Adrenal gland (tissue), 9 donors: ENCODE measurements at regions not wholly inside any gene's neighbourhood (a gene's known extent, or its start where the extent isn't known, plus 50 kb on each side); places are given as distances from the start of the nearest gene placed in this dataset.

Source experiments
- DNase-seq, 7 donors: peaks; one replicate each; pipeline ENCODE4 v3.0.0-alpha.2; 2019 to 2020
- H3K27ac ChIP-seq, 5 donors: fragments of 200-600 bp; sonication (generic) in 4 of 5; 1 replicate in 3 of 5; 2 replicates in 2 of 5; pipeline versions ENCODE4 v1.5.1 to v1.8.0; 2016 to 2020; ENCODE audit warnings: mild to moderate bottlenecking in 1 of 5
- H3K27me3 ChIP-seq: fragments of 200-600 bp; 2 replicates; pipeline ENCODE4 v1.8.0; 2021
- H3K36me3 ChIP-seq, 2 donors: fragments of 200-600 bp; replicated peaks in 1 of 2; 1 replicate in 1 of 2; 2 replicates in 1 of 2; pipeline versions ENCODE4 v1.5.1 to v1.8.0; 2018 to 2022
- H3K4me1 ChIP-seq, 2 donors: fragments of 200-600 bp; replicated peaks in 1 of 2; 1 replicate in 1 of 2; 2 replicates in 1 of 2; pipeline versions ENCODE4 v1.5.1 to v1.8.0; 2018 to 2021
- H3K4me3 ChIP-seq, 4 donors: fragments of 200-600 bp; sonication (generic) in 3 of 4; one replicate each; pipeline ENCODE4 v1.5.1; 2016 to 2018
- H3K9me3 ChIP-seq, 3 donors: fragments of 200-600 bp; sonication (generic) in 1 of 3; replicated peaks in 1 of 3; 1 replicate in 2 of 3; 2 replicates in 1 of 3; pipeline versions ENCODE4 v1.5.1 to v1.8.0; 2016 to 2021
- CTCF ChIP-seq, 6 experiments: fragments of 450-650 bp in 4 of 6; fragments of 200-600 bp in 2 of 6; sonication (generic) in 1 of 6; IDR thresholded peaks; 1 replicate in 5 of 6; 2 replicates in 1 of 6; pipeline versions ENCODE4 v1.5.1 to v1.8.0; 2016 to 2021; ENCODE audit warnings: antibody characterized with exemption in 6 of 6, mild to moderate bottlenecking in 2 of 6, moderate library complexity in 1 of 6
- POLR2A ChIP-seq, 2 donors: fragments of 450-650 bp; IDR thresholded peaks; one replicate each; pipeline ENCODE4 v1.6.1; 2017; ENCODE audit warnings: antibody characterized with exemption in 2 of 2, mild to moderate bottlenecking in 2 of 2, moderate library complexity in 1 of 2
- WGBS, 4 donors: extraction: QIAGEN DNeasy Blood & Tissue Kit in 2 of 4; methylation state at CpG; one replicate each; pipeline versions ENCODE4 v1.1.5 to v1.1.7; 2013 to 2017; 5-methylcytosine and 5-hydroxymethylcytosine counted together
- intact Hi-C, 2 donors: fragments of 100-400 bp; cut with DNase I; formaldehyde crosslinking; loops; one replicate each; pipeline versions ENCODE4 v1.14.1 to v1.15.0; 2022 to 2023
- donor health status: healthy with polysubstance abuse.
- donor health status: Bipolar disorder and iron deficiency.
- donor health status: DM: yes; HTN: yes; CAD: no.
- donor health status: DM: no; HTN: no; CAD: no.
- donor health status: DM: no; HTN: no; CAD: no.

- Histone ChIP-seq H3K9me3 (no peaks in the 10 kb centered on the region), H3K4me3 (no peak overlapping the region), H3K36me3 (no peaks in the 10 kb centered on the region), H3K27me3 (no peaks in the 10 kb centered on the region), H3K4me1 (no peaks in the 10 kb centered on the region), H3K27ac (peak overlapping the region in 1 of 5 donors; percentile 67)
- TF ChIP-seq CTCF (IDR thresholded peaks at IDR 0.05) = no peak
- TF ChIP-seq POLR2A (IDR thresholded peaks at IDR 0.05) = no peak
- intact Hi-C loops = no loop called here
- no peak for DNase-seq
- WGBS, 4 donors = 57 to 72% (median 62%) methylated on average over 12 to 17 of the region's 17 CpGs
Observed at GRCh38 chr5:2183154-2184025, 300.7 kb upstream of the IRX4 start.

- no peaks in the 10 kb centered on the region for H3K4me1 ChIP-seq
- TF ChIP-seq POLR2A (IDR thresholded peaks at IDR 0.05) = no peak
- TF ChIP-seq CTCF (IDR thresholded peaks at IDR 0.05) = no peak
- DNase-seq = no peak
- no peak overlapping the region for H3K27ac ChIP-seq
- no peaks in the 10 kb centered on the region for H3K27me3 ChIP-seq
- H3K9me3 ChIP-seq = no peaks in the 10 kb centered on the region
- H3K4me3 ChIP-seq = no peak overlapping the region
- H3K36me3 ChIP-seq = no peaks in the 10 kb centered on the region
- 79 to 92% (median 87%) methylated on average over 4 to 5 of the region's 5 CpGs for WGBS, 4 donors
- intact Hi-C loops = no loop called here
Observed at GRCh38 chr5:2182020-2182419, 299.3 kb upstream of the IRX4 start.

- Histone ChIP-seq H3K27ac (no peak overlapping the region), H3K36me3 (no peaks in the 10 kb centered on the region), H3K4me3 (no peak overlapping the region), H3K9me3 (no peaks in the 10 kb centered on the region), H3K27me3 (no peaks in the 10 kb centered on the region), H3K4me1 (no peaks in the 10 kb centered on the region)
- DNase-seq = no peak
- WGBS, 4 donors = 82 to 93% (median 88%) methylated on average over 14 to 17 of the region's 17 CpGs
- intact Hi-C loops = no loop called here
- TF ChIP-seq CTCF (IDR thresholded peaks at IDR 0.05) (no peak), POLR2A (IDR thresholded peaks at IDR 0.05) (no peak)
Observed at GRCh38 chr5:2181557-2181956, 298.8 kb upstream of the IRX4 start.

- peak in 1 of 7 donors; percentile 10 for DNase-seq
- TF ChIP-seq CTCF (IDR thresholded peaks at IDR 0.05) = no peak
- no peak for TF ChIP-seq POLR2A (IDR thresholded peaks at IDR 0.05)
- H3K36me3 ChIP-seq = no peaks in the 10 kb centered on the region
- intact Hi-C loops = no loop called here
- WGBS, 4 donors = 56 to 67% (median 59%) methylated on average over 3 to 8 of the region's 8 CpGs
- no peaks in the 10 kb centered on the region for H3K9me3 ChIP-seq
- no peak overlapping the region for H3K4me3 ChIP-seq
- H3K4me1 ChIP-seq = no peaks in the 10 kb centered on the region
- peak overlapping the region in 1 of 5 donors; percentile 22 for H3K27ac ChIP-seq
- no peaks in the 10 kb centered on the region for H3K27me3 ChIP-seq
Observed at GRCh38 chr5:2181149-2181548, 298.4 kb upstream of the IRX4 start.
